Testis (tissue), 2 donors: ENCODE measurements at regions not wholly inside any gene's neighbourhood (a gene's known extent, or its start where the extent isn't known, plus 50 kb on each side); places are given as distances from the start of the nearest gene placed in this dataset.

Experiments
- DNase-seq: peaks from one replicate; pipeline ENCODE4 v3.0.0-alpha.2; 2019
- H3K27ac ChIP-seq, 2 donors: fragments of 200-600 bp; sonication (generic); one replicate each; pipeline ENCODE4 v1.5.1; 2019
- H3K27me3 ChIP-seq: fragments of 200-600 bp; sonication (generic); one replicate; pipeline ENCODE4 v1.5.1; 2019
- H3K36me3 ChIP-seq: fragments of 200-600 bp; sonication (generic); one replicate; pipeline ENCODE4 v1.5.1; 2017; ENCODE audit warnings: low read depth; ENCODE audit errors: missing control alignments
- H3K4me1 ChIP-seq: fragments of 200-600 bp; sonication (generic); one replicate; pipeline ENCODE4 v1.5.1; 2019
- H3K4me3 ChIP-seq, 2 donors: fragments of 200-600 bp; sonication (generic); one replicate each; pipeline ENCODE4 v1.5.1; 2017 to 2019
- H3K9me3 ChIP-seq: fragments of 200-600 bp; sonication (generic); one replicate; pipeline ENCODE4 v1.5.1; 2017
- CTCF ChIP-seq, 3 experiments: fragments of 450-650 bp in 2 of 3; fragments of 200-600 bp in 1 of 3; sonication (generic) in 1 of 3; IDR thresholded peaks; one replicate each; pipeline ENCODE4 v1.5.1; 2016 to 2019; ENCODE audit warnings: antibody characterized with exemption in 3 of 3, mild to moderate bottlenecking in 2 of 3, moderate library complexity in 1 of 3
- POLR2A ChIP-seq: fragments of 450-650 bp; IDR thresholded peaks from one replicate; pipeline ENCODE4 v1.6.1; 2017; ENCODE audit warnings: antibody characterized with exemption, mild to moderate bottlenecking, moderate library complexity
- WGBS, 2 donors: methylation state at CpG; one replicate each; pipeline ENCODE4 v1.1.5; 2018; 5-methylcytosine and 5-hydroxymethylcytosine counted together
- intact Hi-C: fragments of 100-400 bp; cut with DNase I; formaldehyde crosslinking; loops from one replicate; pipeline ENCODE4 v1.15.1; 2023; ENCODE audit warnings: low total_unique reads

- peaks cover 29% of the 10 kb centered on the region for H3K4me1 ChIP-seq
- 47 to 59% methylated on average over 5 of the region's 5 CpGs for WGBS, 2 donors
- H3K27me3 ChIP-seq: no peaks in the 10 kb centered on the region
- H3K36me3 ChIP-seq: no peaks in the 10 kb centered on the region
- no peaks in the 10 kb centered on the region for H3K9me3 ChIP-seq
- H3K4me3 ChIP-seq: no peak overlapping the region
- no peak overlapping the region for H3K27ac ChIP-seq
- intact Hi-C loops: no loop called here
- DNase-seq: peak; percentile 48
- TF ChIP-seq CTCF (IDR thresholded peaks at IDR 0.05): no peak
- no peak for TF ChIP-seq POLR2A
These were observed 120.6 kb upstream of the S1PR3 start for GRCh38 chr9:88870627-88871026.

- Histone ChIP-seq H3K27ac (peak overlapping the region; percentile 61 to 84), H3K4me3 (no peak overlapping the region), H3K4me1 (peaks cover 29% of the 10 kb centered on the region), H3K9me3 (no peaks in the 10 kb centered on the region), H3K27me3 (no peaks in the 10 kb centered on the region), H3K36me3 (no peaks in the 10 kb centered on the region)
- 80 to 83% methylated on average over 6 to 8 of the region's 8 CpGs for WGBS, 2 donors
- DNase-seq: no peak
- intact Hi-C loops: no loop called here
- no peak for TF ChIP-seq POLR2A
- TF ChIP-seq CTCF (IDR thresholded peaks at IDR 0.05): no peak
These were observed 119.6 kb upstream of the S1PR3 start for GRCh38 chr9:88871669-88872068.

GRCh38 chr9:88872192-88872946 lies 118.9 kb upstream of the S1PR3 start:
- Histone ChIP-seq H3K27me3 (no peaks in the 10 kb centered on the region), H3K4me3 (no peak overlapping the region), H3K9me3 (no peaks in the 10 kb centered on the region), H3K4me1 (peaks cover 29% of the 10 kb centered on the region), H3K27ac (peak overlapping the region; percentile 61 to 84), H3K36me3 (no peaks in the 10 kb centered on the region)
- TF ChIP-seq CTCF (IDR thresholded peaks at IDR 0.05) (no peak), POLR2A (no peak)
- intact Hi-C loops: no loop called here
- 36 to 48% methylated on average over 3 of the region's 3 CpGs for WGBS, 2 donors
- no peak for DNase-seq

GRCh38 chr9:88873635-88874034 lies 117.6 kb upstream of the S1PR3 start:
- no peak for DNase-seq
- Histone ChIP-seq H3K4me3 (no peak overlapping the region), H3K4me1 (peaks cover 29% of the 10 kb centered on the region), H3K27ac (peak overlapping the region; percentile 50 to 84), H3K9me3 (no peaks in the 10 kb centered on the region), H3K36me3 (no peaks in the 10 kb centered on the region), H3K27me3 (no peaks in the 10 kb centered on the region)
- intact Hi-C loops: no loop called here
- 19 to 57% methylated on average over 4 to 10 of the region's 10 CpGs for WGBS, 2 donors
- TF ChIP-seq CTCF (IDR thresholded peaks at IDR 0.05): no peak
- no peak for TF ChIP-seq POLR2A

DNA sequence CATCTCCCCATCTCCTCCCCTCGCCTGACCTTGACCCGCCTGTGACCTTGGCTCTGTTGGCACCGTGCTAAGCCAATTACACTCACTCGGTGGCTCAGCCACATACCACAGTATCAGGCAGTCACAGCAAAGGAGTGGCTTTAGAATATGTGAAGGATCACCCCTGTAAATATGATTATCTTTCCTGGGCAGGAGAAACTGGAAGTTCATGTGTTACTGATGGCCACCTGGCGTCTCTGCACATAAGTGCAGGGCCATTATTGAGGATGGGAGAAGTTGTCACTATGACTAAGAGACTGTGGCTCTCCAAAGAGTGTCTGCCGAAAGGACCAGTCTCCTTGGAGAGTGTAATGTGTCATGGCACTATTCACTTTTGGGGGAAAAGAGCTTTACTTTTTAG lies 116.9 kb upstream of the S1PR3 start:
- peaks cover 29% of the 10 kb centered on the region for H3K4me1 ChIP-seq
- DNase-seq: no peak
- no peaks in the 10 kb centered on the region for H3K36me3 ChIP-seq
- intact Hi-C loops: no loop called here
- H3K9me3 ChIP-seq: no peaks in the 10 kb centered on the region
- 31 to 51% methylated on average over 6 of the region's 6 CpGs for WGBS, 2 donors
- H3K4me3 ChIP-seq: no peak overlapping the region
- H3K27ac ChIP-seq: peak overlapping the region; percentile 20 to 84
- TF ChIP-seq CTCF (IDR thresholded peaks at IDR 0.05) (peak in 2 of 3 experiments; percentile 11 to 34), POLR2A (no peak)
- H3K27me3 ChIP-seq: no peaks in the 10 kb centered on the region
